Tibial artery (tissue), 4 donors: ENCODE measurements at regions not wholly inside any gene's neighbourhood (a gene's known extent, or its start where the extent isn't known, plus 50 kb on each side); places are given as distances from the start of the nearest gene placed in this dataset.
"Not testable (repeated sequence)": the region's sequence is repeated elsewhere in the genome, so short reads cannot be mapped to it uniquely, and the experiment has no call there.

Source experiments
- DNase-seq, 2 donors: peaks; one replicate each; pipeline ENCODE4 v3.0.0-alpha.2; 2019
- H3K27ac ChIP-seq, 2 donors: fragments of 200-600 bp; sonication (generic) in 1 of 2; 1 replicate in 1 of 2; 2 replicates in 1 of 2; pipeline ENCODE4 v1.5.1; 2018 to 2019; ENCODE audit warnings: mild to moderate bottlenecking in 1 of 2
- H3K27me3 ChIP-seq, 2 donors: fragments of 200-600 bp; sonication (generic) in 1 of 2; one replicate each; pipeline versions ENCODE4 v1.5.1 to v1.6.0; 2016 to 2019
- H3K36me3 ChIP-seq, 3 donors: fragments of 200-600 bp; sonication (generic) in 2 of 3; one replicate each; pipeline ENCODE4 v1.5.1; 2016 to 2019; ENCODE audit warnings: mild to moderate bottlenecking in 2 of 3
- H3K4me1 ChIP-seq, 4 donors: fragments of 200-600 bp; sonication (generic) in 2 of 4; 1 replicate in 3 of 4; 2 replicates in 1 of 4; pipeline ENCODE4 v1.5.1; 2016 to 2019
- H3K4me3 ChIP-seq, 2 donors: fragments of 200-600 bp; sonication (generic) in 1 of 2; 1 replicate in 1 of 2; 2 replicates in 1 of 2; pipeline ENCODE4 v1.5.1; 2018 to 2019; ENCODE audit warnings: mild to moderate bottlenecking in 2 of 2
- H3K9me3 ChIP-seq, 3 donors: fragments of 200-600 bp; sonication (generic) in 1 of 3; one replicate each; pipeline ENCODE4 v1.5.1; 2016 to 2019
- CTCF ChIP-seq, 2 experiments: fragments of 200-600 bp in 1 of 2; fragments of 450-650 bp in 1 of 2; IDR thresholded peaks; one replicate each; pipeline ENCODE4 v1.5.1; 2017 to 2019; ENCODE audit warnings: antibody characterized with exemption in 2 of 2, mild to moderate bottlenecking in 1 of 2, moderate library complexity in 1 of 2
- intact Hi-C: fragments of 100-400 bp; cut with DNase I; formaldehyde crosslinking; loops from one replicate; pipeline ENCODE4 v1.15.0; 2023; ENCODE audit warnings: low total_unique reads

GRCh38 chr6:141829566-141830360, 303.0 kb upstream of the GJE1 start:
- H3K4me1 ChIP-seq: peaks cover 0 to 7% (median 0%) of the 10 kb centered on the region in 4 donors
- no peaks in the 10 kb centered on the region for H3K27me3 ChIP-seq
- H3K36me3 ChIP-seq: no peaks in the 10 kb centered on the region
- DNase-seq: no peak
- no peak overlapping the region for H3K27ac ChIP-seq
- intact Hi-C loops: no loop called here
- no peak overlapping the region for H3K4me3 ChIP-seq
- H3K9me3 ChIP-seq: no peaks in the 10 kb centered on the region
- no peak for TF ChIP-seq CTCF (IDR thresholded peaks at IDR 0.05)

- Histone ChIP-seq H3K27me3 (no peaks in the 10 kb centered on the region), H3K27ac (no peak overlapping the region), H3K9me3 (no peaks in the 10 kb centered on the region), H3K36me3 (no peaks in the 10 kb centered on the region), H3K4me3 (no peak overlapping the region), H3K4me1 (no peaks in the 10 kb centered on the region)
- no peak for TF ChIP-seq CTCF (IDR thresholded peaks at IDR 0.05)
- intact Hi-C loops: no loop called here
- no peak for DNase-seq
Observed at GRCh38 chr6:141824350-141824749, 308.4 kb upstream of the GJE1 start.

GRCh38 chr6:141815039-141815438, 317.7 kb upstream of the GJE1 start:
- intact Hi-C loops, H3K27me3 ChIP-seq: not testable (repeated sequence)

GRCh38 chr6:141809901-141810300, 322.8 kb upstream of the GJE1 start:
- no peak for TF ChIP-seq CTCF (IDR thresholded peaks at IDR 0.05)
- DNase-seq: no peak
- no peaks in the 10 kb centered on the region for H3K4me1 ChIP-seq
- no peak overlapping the region for H3K4me3 ChIP-seq
- H3K36me3 ChIP-seq: no peaks in the 10 kb centered on the region
- no peak overlapping the region for H3K27ac ChIP-seq
- no peaks in the 10 kb centered on the region for H3K27me3 ChIP-seq
- intact Hi-C loops: no loop called here
- H3K9me3 ChIP-seq: no peaks in the 10 kb centered on the region

More at GRCh38 chr6:141815039-141815438, 317.7 kb upstream of the GJE1 start:
- H3K4me3 ChIP-seq, DNase-seq, H3K36me3 ChIP-seq, H3K27ac ChIP-seq, H3K4me1 ChIP-seq, H3K9me3 ChIP-seq: not testable (repeated sequence)

- TF ChIP-seq CTCF (IDR thresholded peaks at IDR 0.05): no peak
- no peak overlapping the region for H3K4me3 ChIP-seq
- no peak for DNase-seq
- no peaks in the 10 kb centered on the region for H3K4me1 ChIP-seq
- intact Hi-C loops: no loop called here
- H3K36me3 ChIP-seq: no peaks in the 10 kb centered on the region
- H3K27ac ChIP-seq: no peak overlapping the region
- H3K27me3 ChIP-seq: no peaks in the 10 kb centered on the region
- no peaks in the 10 kb centered on the region for H3K9me3 ChIP-seq
Observed at GRCh38 chr6:141808662-141809061, 324.1 kb upstream of the GJE1 start.

- H3K4me1 ChIP-seq: not testable (repeated sequence)
Observed at GRCh38 chr6:141800973-141801372, 331.8 kb upstream of the GJE1 start.

More at GRCh38 chr6:141800973-141801372, 331.8 kb upstream of the GJE1 start:
- intact Hi-C loops, H3K4me3 ChIP-seq, H3K27ac ChIP-seq, H3K36me3 ChIP-seq, DNase-seq, H3K27me3 ChIP-seq, H3K9me3 ChIP-seq: not testable (repeated sequence)
